ENCODE measurements at regions not wholly inside any gene's neighbourhood (a gene's known extent, or its start where the extent isn't known, plus 50 kb on each side); places are given as distances from the start of the nearest gene placed in this dataset.

DNA sequence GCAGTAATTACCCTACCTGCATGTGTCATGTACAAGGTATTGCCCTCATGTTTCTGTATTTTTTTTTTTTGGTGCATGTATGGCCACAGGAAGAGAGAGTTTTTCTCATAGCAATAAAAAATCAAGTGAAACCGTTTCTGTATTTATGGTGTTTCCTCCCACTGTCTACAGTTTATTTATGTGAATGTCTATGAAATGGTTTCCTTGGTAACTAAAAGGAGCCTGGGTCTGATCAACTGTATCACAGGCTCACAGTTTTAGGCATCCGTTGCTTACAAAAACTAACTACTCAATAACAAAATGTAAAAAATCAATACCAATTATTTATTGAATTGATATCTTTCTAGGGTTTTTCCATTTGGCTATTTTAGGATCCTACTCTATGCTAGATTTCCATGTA is 464.4 kb downstream of the TAF11L14 start:
- no peak overlapping the region for H3K4me3 ChIP-seq (replicated peaks in 1 of 3; ENCODE audit: insufficient read depth in 1 of 3, low read depth in 2 of 3, low read length in 3 of 3)
- no peaks in the 10 kb centered on the region for H3K36me3 ChIP-seq (replicated peaks in 1 of 2; ENCODE audit: control insufficient read depth in 1 of 2, insufficient read depth in 2 of 2, low read length in 2 of 2)
- no peaks in the 10 kb centered on the region for H3K79me2 ChIP-seq (ENCODE audit: insufficient read depth, low read length)
- FAIRE-seq (no peak), DNase-seq (ENCODE audit: low spot score) (no peak), ATAC-seq (no peak)
- intact Hi-C loops (cut with micrococcal nuclease; ENCODE audit: unreplicated experiment) (no loop called here), in situ Hi-C loops (cut with HindIII; ENCODE audit: extremely low pct_ligation_motif_present, low pct_unique_long_range_greater_than_20kb) (no loop called here)
- H3K9me3 ChIP-seq (ENCODE audit: low read length) = peaks cover 89% of the 10 kb centered on the region
- no peaks in the 10 kb centered on the region for H4K20me1 ChIP-seq (ENCODE audit: insufficient read depth, low read length)
- POLR2A ChIA-PET = no interaction called here
- H3K4me1 ChIP-seq (ENCODE audit: insufficient read depth, low read length) = no peaks in the 10 kb centered on the region
- H3K27me3 ChIP-seq (ENCODE audit: control insufficient read depth in 1 of 2, insufficient read depth in 2 of 2, low read length in 2 of 2) = no peaks in the 10 kb centered on the region
- H3K4me2 ChIP-seq (ENCODE audit: low read depth, low read length) = no peak overlapping the region
- no peak overlapping the region for H3K9ac ChIP-seq (ENCODE audit: insufficient read depth, low read depth, low read length)
- TF ChIP-seq NR2C2 (CRISPR knock-in tag; IDR thresholded peaks at IDR 0.05; ENCODE audit: borderline replicate concordance) = no peak
- TF ChIP-seq KLF13 (CRISPR knock-in tag; IDR thresholded peaks at IDR 0.05) = no peak
- no peak for TF ChIP-seq ESRRA (CRISPR knock-in tag; IDR thresholded peaks at IDR 0.05; ENCODE audit: low read depth)
- TF ChIP-seq HOMEZ (CRISPR knock-in tag; IDR thresholded peaks at IDR 0.05; ENCODE audit: low read depth) = no peak
- no peak for TF ChIP-seq XBP1 (CRISPR knock-in tag; IDR thresholded peaks at IDR 0.05)
- no peak for TF ChIP-seq TBX3 (IDR thresholded peaks at IDR 0.05; ENCODE audit: borderline replicate concordance)
- TF ChIP-seq SIX4 (CRISPR knock-in tag; IDR thresholded peaks at IDR 0.05) = no peak
- TF ChIP-seq ZNF605 (CRISPR knock-in tag; IDR thresholded peaks at IDR 0.05) = no peak
- no peak for TF ChIP-seq FOSL1 (CRISPR knock-in tag; IDR thresholded peaks at IDR 0.05; ENCODE audit: borderline replicate concordance)
- TF ChIP-seq LCORL (IDR thresholded peaks at IDR 0.05) = no peak
- TF ChIP-seq LCORL (CRISPR knock-in tag; IDR thresholded peaks at IDR 0.05) = no peak
- no peak for TF ChIP-seq ZNF614 (CRISPR knock-in tag; IDR thresholded peaks at IDR 0.05; ENCODE audit: borderline replicate concordance)
- TF ChIP-seq, protein P1, sequence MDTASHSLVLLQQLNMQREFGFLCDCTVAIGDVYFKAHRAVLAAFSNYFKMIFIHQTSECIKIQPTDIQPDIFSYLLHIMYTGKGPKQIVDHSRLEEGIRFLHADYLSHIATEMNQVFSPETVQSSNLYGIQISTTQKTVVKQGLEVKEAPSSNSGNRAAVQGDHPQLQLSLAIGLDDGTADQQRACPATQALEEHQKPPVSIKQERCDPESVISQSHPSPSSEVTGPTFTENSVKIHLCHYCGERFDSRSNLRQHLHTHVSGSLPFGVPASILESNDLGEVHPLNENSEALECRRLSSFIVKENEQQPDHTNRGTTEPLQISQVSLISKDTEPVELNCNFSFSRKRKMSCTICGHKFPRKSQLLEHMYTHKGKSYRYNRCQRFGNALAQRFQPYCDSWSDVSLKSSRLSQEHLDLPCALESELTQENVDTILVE (CRISPR knock-in tag; IDR thresholded peaks at IDR 0.05) = no peak
- TF ChIP-seq PBX2 (CRISPR knock-in tag; IDR thresholded peaks at IDR 0.05) = no peak
- no peak for TF ChIP-seq KMT2A (CRISPR knock-in tag; IDR thresholded peaks at IDR 0.05)
- WGBS (ENCODE audit: low lambda C conversion rate) = 4% methylated on average over 2 of the region's 2 CpGs
- no peak overlapping the region for H2AFZ ChIP-seq (ENCODE audit: low read length)
- CTCF ChIA-PET (ENCODE audit: low intra/inter-chr PET ratio, low total read pairs) = no interaction called here
- no TSS peak for BruUV-seq (replicated peaks)
- H3K27ac ChIP-seq (ENCODE audit: extremely low read length, insufficient read depth, low read length) = no peak overlapping the region

Measured in HepG2 (cell line).